ENCODE measurements at regions not wholly inside any gene's neighbourhood (a gene's known extent, or its start where the extent isn't known, plus 50 kb on each side); places are given as distances from the start of the nearest gene placed in this dataset.

- WGBS (ENCODE audit: insufficient coverage), result 64% methylated on average over 5 of the region's 5 CpGs
- POLR2A ChIA-PET, result no interaction called here
- Histone ChIP-seq H3K27ac (ENCODE audit: low read length) (no peak overlapping the region), H3K9me3 (no peaks in the 10 kb centered on the region), H3K4me1 (ENCODE audit: control insufficient read depth in 1 of 2, extremely low read depth in 1 of 2, insufficient read depth in 2 of 2, low read length in 2 of 2) (no peaks in the 10 kb centered on the region), H3K27me3 (replicated peaks in 1 of 2; ENCODE audit: control insufficient read depth in 2 of 2, extremely low read depth in 1 of 2, insufficient read depth in 2 of 2, low read length in 1 of 2) (no peaks in the 10 kb centered on the region), H3K36me3 (ENCODE audit: control insufficient read depth in 2 of 2, extremely low read depth in 1 of 2, insufficient read depth in 1 of 2, low read length in 1 of 2) (no peaks in the 10 kb centered on the region), H3K4me3 (ENCODE audit: control insufficient read depth in 1 of 2, extremely low read depth in 1 of 2, low read length in 1 of 2) (no peak overlapping the region)
- no peak overlapping the region for H3K4me3 Mint-ChIP-seq
- CTCF ChIA-PET, result no interaction called here
- no peaks in the 10 kb centered on the region for H3K27me3 Mint-ChIP-seq
- no peaks in the 10 kb centered on the region for H3K4me1 Mint-ChIP-seq
- no peak overlapping the region for H3K27ac Mint-ChIP-seq
- no peak for ATAC-seq (replicated peaks in 1 of 4)
- no peaks in the 10 kb centered on the region for H3K36me3 Mint-ChIP-seq
- no peak for DNase-seq
- H3K9me3 Mint-ChIP-seq, result peaks cover 0 to 5% (median 3%) of the 10 kb centered on the region in 3 donors
These were observed 220.9 kb upstream of the CDC14C start for GRCh38 chr7:48703466-48703865.

- Histone ChIP-seq H3K27me3 (replicated peaks in 1 of 2; ENCODE audit: control insufficient read depth in 2 of 2, extremely low read depth in 1 of 2, insufficient read depth in 2 of 2, low read length in 1 of 2) (no peaks in the 10 kb centered on the region), H3K9me3 (no peaks in the 10 kb centered on the region), H3K36me3 (ENCODE audit: control insufficient read depth in 2 of 2, extremely low read depth in 1 of 2, insufficient read depth in 1 of 2, low read length in 1 of 2) (no peaks in the 10 kb centered on the region), H3K4me3 (ENCODE audit: control insufficient read depth in 1 of 2, extremely low read depth in 1 of 2, low read length in 1 of 2) (no peak overlapping the region), H3K4me1 (ENCODE audit: control insufficient read depth in 1 of 2, extremely low read depth in 1 of 2, insufficient read depth in 2 of 2, low read length in 2 of 2) (no peaks in the 10 kb centered on the region), H3K27ac (ENCODE audit: low read length) (no peak overlapping the region)
- H3K4me3 Mint-ChIP-seq, result no peak overlapping the region
- WGBS (ENCODE audit: insufficient coverage), result 76% methylated on average over 3 of the region's 4 CpGs
- ChIA-PET CTCF (no interaction called here), POLR2A (no interaction called here)
- no peaks in the 10 kb centered on the region for H3K9me3 Mint-ChIP-seq
- H3K4me1 Mint-ChIP-seq, result no peaks in the 10 kb centered on the region
- no peaks in the 10 kb centered on the region for H3K36me3 Mint-ChIP-seq
- ATAC-seq (replicated peaks in 1 of 4), result no peak
- no peaks in the 10 kb centered on the region for H3K27me3 Mint-ChIP-seq
- no peak overlapping the region for H3K27ac Mint-ChIP-seq
- no peak for DNase-seq
These were observed 216.2 kb upstream of the CDC14C start for GRCh38 chr7:48708122-48708521.

- no peak overlapping the region for H3K4me3 ChIP-seq (ENCODE audit: control insufficient read depth in 1 of 2, extremely low read depth in 1 of 2, low read length in 1 of 2)
- peaks cover 0 to 4% (median 0%) of the 10 kb centered on the region in 3 donors for H3K9me3 Mint-ChIP-seq
- POLR2A ChIA-PET, result no interaction called here
- no peaks in the 10 kb centered on the region for H3K36me3 Mint-ChIP-seq
- H3K27me3 Mint-ChIP-seq, result no peaks in the 10 kb centered on the region
- no peak for ATAC-seq (replicated peaks in 1 of 4)
- 53% methylated on average over 7 of the region's 7 CpGs for WGBS (ENCODE audit: insufficient coverage)
- no peaks in the 10 kb centered on the region for H3K4me1 ChIP-seq (ENCODE audit: control insufficient read depth in 1 of 2, extremely low read depth in 1 of 2, insufficient read depth in 2 of 2, low read length in 2 of 2)
- no peak overlapping the region for H3K4me3 Mint-ChIP-seq
- H3K36me3 ChIP-seq (ENCODE audit: control insufficient read depth in 2 of 2, extremely low read depth in 1 of 2, insufficient read depth in 1 of 2, low read length in 1 of 2), result no peaks in the 10 kb centered on the region
- H3K9me3 ChIP-seq, result no peaks in the 10 kb centered on the region
- DNase-seq, result no peak
- no peaks in the 10 kb centered on the region for H3K27me3 ChIP-seq (replicated peaks in 1 of 2; ENCODE audit: control insufficient read depth in 2 of 2, extremely low read depth in 1 of 2, insufficient read depth in 2 of 2, low read length in 1 of 2)
- H3K4me1 Mint-ChIP-seq, result no peaks in the 10 kb centered on the region
- H3K27ac ChIP-seq (ENCODE audit: low read length), result no peak overlapping the region
- CTCF ChIA-PET, result no interaction called here
- no peak overlapping the region for H3K27ac Mint-ChIP-seq
These were observed 215.7 kb upstream of the CDC14C start for GRCh38 chr7:48708635-48709034.

GRCh38 chr7:48710995-48711394 lies 213.4 kb upstream of the CDC14C start:
- no peak overlapping the region for H3K4me3 Mint-ChIP-seq
- CTCF ChIA-PET, result no interaction called here
- H3K36me3 Mint-ChIP-seq, result no peaks in the 10 kb centered on the region
- Histone ChIP-seq H3K9me3 (no peaks in the 10 kb centered on the region), H3K4me1 (ENCODE audit: control insufficient read depth in 1 of 2, extremely low read depth in 1 of 2, insufficient read depth in 2 of 2, low read length in 2 of 2) (no peaks in the 10 kb centered on the region), H3K27ac (ENCODE audit: low read length) (no peak overlapping the region), H3K36me3 (ENCODE audit: control insufficient read depth in 2 of 2, extremely low read depth in 1 of 2, insufficient read depth in 1 of 2, low read length in 1 of 2) (no peaks in the 10 kb centered on the region), H3K27me3 (replicated peaks in 1 of 2; ENCODE audit: control insufficient read depth in 2 of 2, extremely low read depth in 1 of 2, insufficient read depth in 2 of 2, low read length in 1 of 2) (no peaks in the 10 kb centered on the region), H3K4me3 (ENCODE audit: control insufficient read depth in 1 of 2, extremely low read depth in 1 of 2, low read length in 1 of 2) (no peak overlapping the region)
- H3K4me1 Mint-ChIP-seq, result no peaks in the 10 kb centered on the region
- DNase-seq, result no peak
- H3K9me3 Mint-ChIP-seq, result peaks cover 0 to 9% (median 0%) of the 10 kb centered on the region in 3 donors
- 64% methylated on average over 1 of the region's 2 CpGs for WGBS (ENCODE audit: insufficient coverage)
- H3K27me3 Mint-ChIP-seq, result no peaks in the 10 kb centered on the region
- H3K27ac Mint-ChIP-seq, result no peak overlapping the region
- POLR2A ChIA-PET, result no interaction called here
- ATAC-seq (replicated peaks in 1 of 4), result no peak

GRCh38 chr7:48718731-48719378 lies 205.5 kb upstream of the CDC14C start:
- Histone ChIP-seq H3K36me3 (ENCODE audit: control insufficient read depth in 2 of 2, extremely low read depth in 1 of 2, insufficient read depth in 1 of 2, low read length in 1 of 2) (no peaks in the 10 kb centered on the region), H3K4me1 (ENCODE audit: control insufficient read depth in 1 of 2, extremely low read depth in 1 of 2, insufficient read depth in 2 of 2, low read length in 2 of 2) (no peaks in the 10 kb centered on the region), H3K27me3 (replicated peaks in 1 of 2; ENCODE audit: control insufficient read depth in 2 of 2, extremely low read depth in 1 of 2, insufficient read depth in 2 of 2, low read length in 1 of 2) (no peaks in the 10 kb centered on the region), H3K4me3 (ENCODE audit: control insufficient read depth in 1 of 2, extremely low read depth in 1 of 2, low read length in 1 of 2) (no peak overlapping the region), H3K9me3 (no peaks in the 10 kb centered on the region), H3K27ac (ENCODE audit: low read length) (no peak overlapping the region)
- CTCF ChIA-PET, result no interaction called here
- H3K27me3 Mint-ChIP-seq, result no peaks in the 10 kb centered on the region
- H3K27ac Mint-ChIP-seq, result no peak overlapping the region
- H3K9me3 Mint-ChIP-seq, result peaks cover 0 to 5% (median 0%) of the 10 kb centered on the region in 3 donors
- DNase-seq (no peak), ATAC-seq (replicated peaks in 1 of 4) (no peak)
- WGBS (ENCODE audit: insufficient coverage), result 100% methylated on average over 1 of the region's 2 CpGs
- H3K4me3 Mint-ChIP-seq, result no peak overlapping the region
- H3K4me1 Mint-ChIP-seq, result no peaks in the 10 kb centered on the region
- POLR2A ChIA-PET, result no interaction called here
- no peaks in the 10 kb centered on the region for H3K36me3 Mint-ChIP-seq

GRCh38 chr7:48728799-48729198 lies 195.5 kb upstream of the CDC14C start:
- WGBS (ENCODE audit: insufficient coverage), result no CpG with 5 or more reads among the region's 3 CpGs
- H3K27ac ChIP-seq (ENCODE audit: low read length), result no peak overlapping the region
- H3K27me3 Mint-ChIP-seq, result no peaks in the 10 kb centered on the region

More at GRCh38 chr7:48728799-48729198, 195.5 kb upstream of the CDC14C start:
- Mint-ChIP-seq H3K9me3 (peaks cover 9 to 14% (median 12%) of the 10 kb centered on the region in 3 donors), H3K4me1 (no peaks in the 10 kb centered on the region), H3K27ac (no peak overlapping the region), H3K36me3 (no peaks in the 10 kb centered on the region), H3K4me3 (no peak overlapping the region)
- no peak overlapping the region for H3K4me3 ChIP-seq (ENCODE audit: control insufficient read depth in 1 of 2, extremely low read depth in 1 of 2, low read length in 1 of 2)
- ChIA-PET CTCF (no interaction called here), POLR2A (no interaction called here)
- H3K4me1 ChIP-seq (ENCODE audit: control insufficient read depth in 1 of 2, extremely low read depth in 1 of 2, insufficient read depth in 2 of 2, low read length in 2 of 2), result no peaks in the 10 kb centered on the region
- no peaks in the 10 kb centered on the region for H3K9me3 ChIP-seq
- no peaks in the 10 kb centered on the region for H3K27me3 ChIP-seq (replicated peaks in 1 of 2; ENCODE audit: control insufficient read depth in 2 of 2, extremely low read depth in 1 of 2, insufficient read depth in 2 of 2, low read length in 1 of 2)
- ATAC-seq (replicated peaks in 1 of 4), result no peak
- no peaks in the 10 kb centered on the region for H3K36me3 ChIP-seq (ENCODE audit: control insufficient read depth in 2 of 2, extremely low read depth in 1 of 2, insufficient read depth in 1 of 2, low read length in 1 of 2)
- no peak for DNase-seq

Measured in T-cell (primary cell).